ENCODE measurements at regions not wholly inside any gene's neighbourhood (a gene's known extent, or its start where the extent isn't known, plus 50 kb on each side); places are given as distances from the start of the nearest gene placed in this dataset.
"Not testable (repeated sequence)": the region's sequence is repeated elsewhere in the genome, so short reads cannot be mapped to it uniquely, and the experiment has no call there.

- no peak overlapping the region for H2BK15ac ChIP-seq (replicated peaks; ENCODE audit: low read depth)
- H3K4me3 ChIP-seq (ENCODE audit: low read length) = no peak overlapping the region
- H3K27ac ChIP-seq (ENCODE audit: low read depth, low read length) = no peak overlapping the region
- H3K9ac ChIP-seq (ENCODE audit: low read length) = peak overlapping the region; percentile 44
- H4K5ac ChIP-seq (ENCODE audit: low read length) = no peak overlapping the region
- H3K79me1 ChIP-seq (ENCODE audit: low read length) = no peaks in the 10 kb centered on the region
- H2BK5ac ChIP-seq (ENCODE audit: low read length) = no peak overlapping the region
- H3K23ac ChIP-seq (ENCODE audit: low read length) = no peak overlapping the region
- no CpG with 5 or more reads among the region's 3 CpGs for WGBS (ENCODE audit: extremely low coverage, insufficient coverage, low lambda C conversion rate)
- H3K79me2 ChIP-seq (ENCODE audit: control insufficient read depth, insufficient read depth, low read length) = no peaks in the 10 kb centered on the region
- H3K36me3 ChIP-seq (ENCODE audit: control insufficient read depth, insufficient read depth, low read length) = no peaks in the 10 kb centered on the region
- H3K4me2 ChIP-seq (ENCODE audit: low read length) = no peak overlapping the region
- no peaks in the 10 kb centered on the region for H3K4me1 ChIP-seq (ENCODE audit: control insufficient read depth, low read depth, low read length)
- no peak overlapping the region for H2BK120ac ChIP-seq (ENCODE audit: low read depth, low read length)
- H3K4ac ChIP-seq (ENCODE audit: low read depth, low read length) = no peak overlapping the region
- no peak overlapping the region for H3K18ac ChIP-seq (ENCODE audit: low read length)
- H3K56ac ChIP-seq (ENCODE audit: low read length) = peak overlapping the region; percentile 60
- no peaks in the 10 kb centered on the region for H3K27me3 ChIP-seq (ENCODE audit: insufficient read depth, low read length, poor library complexity)
- no peak overlapping the region for H4K8ac ChIP-seq (ENCODE audit: low read depth, low read length)
- no peak for DNase-seq
- H2AK5ac ChIP-seq (ENCODE audit: low read length) = no peak overlapping the region
Measured at GRCh38 chrX:55159551-55159950, 60.6 kb upstream of the PAGE5 start.

- no peak overlapping the region for H3K18ac ChIP-seq (ENCODE audit: low read length)
- H3K56ac ChIP-seq (ENCODE audit: low read length) = peak overlapping the region; percentile 88
- H3K23ac ChIP-seq (ENCODE audit: low read length) = no peak overlapping the region
- H3K4me3 ChIP-seq (ENCODE audit: low read length) = peak overlapping the region; percentile 62
- H3K4me1 ChIP-seq (ENCODE audit: control insufficient read depth, low read depth, low read length) = no peaks in the 10 kb centered on the region
- H4K8ac ChIP-seq (ENCODE audit: low read depth, low read length) = no peak overlapping the region
- peak overlapping the region; percentile 43 for H2BK5ac ChIP-seq (ENCODE audit: low read length)
- peak overlapping the region; percentile 90 for H3K4ac ChIP-seq (ENCODE audit: low read depth, low read length)
- no peaks in the 10 kb centered on the region for H3K27me3 ChIP-seq (ENCODE audit: insufficient read depth, low read length, poor library complexity)
- peak overlapping the region; percentile 13 for H3K4me2 ChIP-seq (ENCODE audit: low read length)
- no peak overlapping the region for H2AK5ac ChIP-seq (ENCODE audit: low read length)
- no peak overlapping the region for H2BK120ac ChIP-seq (ENCODE audit: low read depth, low read length)
- no peak overlapping the region for H2BK15ac ChIP-seq (replicated peaks; ENCODE audit: low read depth)
- no peaks in the 10 kb centered on the region for H3K79me2 ChIP-seq (ENCODE audit: control insufficient read depth, insufficient read depth, low read length)
- no peaks in the 10 kb centered on the region for H3K36me3 ChIP-seq (ENCODE audit: control insufficient read depth, insufficient read depth, low read length)
- no peaks in the 10 kb centered on the region for H3K79me1 ChIP-seq (ENCODE audit: low read length)
- peak; percentile 92 for DNase-seq
- no CpG with 5 or more reads among the region's 63 CpGs for WGBS (ENCODE audit: extremely low coverage, insufficient coverage, low lambda C conversion rate)
- peak overlapping the region; percentile 97 for H3K27ac ChIP-seq (ENCODE audit: low read depth, low read length)
- H3K9ac ChIP-seq (ENCODE audit: low read length) = peak overlapping the region; percentile 80
- no peak overlapping the region for H4K5ac ChIP-seq (ENCODE audit: low read length)
Measured at GRCh38 chrX:55160685-55161552, 59.2 kb upstream of the PAGE5 start.

- peak; percentile 65 for DNase-seq
- Histone ChIP-seq H3K18ac (ENCODE audit: low read length) (no peak overlapping the region), H3K27ac (ENCODE audit: low read depth, low read length) (peak overlapping the region; percentile 81), H3K4me2 (ENCODE audit: low read length) (peak overlapping the region; percentile 13), H3K9ac (ENCODE audit: low read length) (peak overlapping the region; percentile 80), H2AK5ac (ENCODE audit: low read length) (no peak overlapping the region), H3K27me3 (ENCODE audit: insufficient read depth, low read length, poor library complexity) (no peaks in the 10 kb centered on the region), H3K56ac (ENCODE audit: low read length) (peak overlapping the region; percentile 86), H3K79me1 (ENCODE audit: low read length) (no peaks in the 10 kb centered on the region), H3K4me1 (ENCODE audit: control insufficient read depth, low read depth, low read length) (no peaks in the 10 kb centered on the region), H2BK5ac (ENCODE audit: low read length) (no peak overlapping the region), H3K4me3 (ENCODE audit: low read length) (no peak overlapping the region), H2BK120ac (ENCODE audit: low read depth, low read length) (no peak overlapping the region), H3K79me2 (ENCODE audit: control insufficient read depth, insufficient read depth, low read length) (no peaks in the 10 kb centered on the region), H2BK15ac (replicated peaks; ENCODE audit: low read depth) (no peak overlapping the region), H3K36me3 (ENCODE audit: control insufficient read depth, insufficient read depth, low read length) (no peaks in the 10 kb centered on the region), H3K4ac (ENCODE audit: low read depth, low read length) (peak overlapping the region; percentile 90), H4K8ac (ENCODE audit: low read depth, low read length) (no peak overlapping the region), H4K5ac (ENCODE audit: low read length) (no peak overlapping the region), H3K23ac (ENCODE audit: low read length) (no peak overlapping the region)
- no CpG with 5 or more reads among the region's 12 CpGs for WGBS (ENCODE audit: extremely low coverage, insufficient coverage, low lambda C conversion rate)
Measured at GRCh38 chrX:55161581-55161980, 58.6 kb upstream of the PAGE5 start.

GRCh38 chrX:55163171-55163570 lies 57.0 kb upstream of the PAGE5 start:
- H3K4ac ChIP-seq (ENCODE audit: low read depth, low read length) = no peak overlapping the region
- no peak overlapping the region for H3K23ac ChIP-seq (ENCODE audit: low read length)
- H2AK5ac ChIP-seq (ENCODE audit: low read length) = no peak overlapping the region
- no peak overlapping the region for H4K5ac ChIP-seq (ENCODE audit: low read length)
- no peak overlapping the region for H2BK15ac ChIP-seq (replicated peaks; ENCODE audit: low read depth)
- no peak overlapping the region for H2BK5ac ChIP-seq (ENCODE audit: low read length)
- no peak overlapping the region for H4K8ac ChIP-seq (ENCODE audit: low read depth, low read length)
- H3K4me2 ChIP-seq (ENCODE audit: low read length) = no peak overlapping the region
- H2BK120ac ChIP-seq (ENCODE audit: low read depth, low read length) = no peak overlapping the region
- H3K27me3 ChIP-seq (ENCODE audit: insufficient read depth, low read length, poor library complexity) = no peaks in the 10 kb centered on the region
- no peaks in the 10 kb centered on the region for H3K36me3 ChIP-seq (ENCODE audit: control insufficient read depth, insufficient read depth, low read length)
- H3K9ac ChIP-seq (ENCODE audit: low read length) = no peak overlapping the region
- H3K18ac ChIP-seq (ENCODE audit: low read length) = no peak overlapping the region
- no peaks in the 10 kb centered on the region for H3K79me1 ChIP-seq (ENCODE audit: low read length)
- WGBS (ENCODE audit: extremely low coverage, insufficient coverage, low lambda C conversion rate) = no CpG with 5 or more reads among the region's 3 CpGs
- no peak overlapping the region for H3K27ac ChIP-seq (ENCODE audit: low read depth, low read length)
- H3K79me2 ChIP-seq (ENCODE audit: control insufficient read depth, insufficient read depth, low read length) = no peaks in the 10 kb centered on the region
- no peak overlapping the region for H3K4me3 ChIP-seq (ENCODE audit: low read length)
- no peak for DNase-seq
- no peak overlapping the region for H3K56ac ChIP-seq (ENCODE audit: low read length)
- H3K4me1 ChIP-seq (ENCODE audit: control insufficient read depth, low read depth, low read length) = no peaks in the 10 kb centered on the region

GRCh38 chrX:55165026-55165425 lies 55.1 kb upstream of the PAGE5 start:
- WGBS (ENCODE audit: extremely low coverage, insufficient coverage, low lambda C conversion rate) = no CpG with 5 or more reads among the region's 4 CpGs
- not testable (repeated sequence) for H3K4me2 ChIP-seq (ENCODE audit: low read length)

More at GRCh38 chrX:55165026-55165425, 55.1 kb upstream of the PAGE5 start:
- not testable (repeated sequence) for H3K4ac ChIP-seq (ENCODE audit: low read depth, low read length); H2AK5ac ChIP-seq (ENCODE audit: low read length); H3K18ac ChIP-seq (ENCODE audit: low read length); H3K79me2 ChIP-seq (ENCODE audit: control insufficient read depth, insufficient read depth, low read length); H4K5ac ChIP-seq (ENCODE audit: low read length); H3K27me3 ChIP-seq (ENCODE audit: insufficient read depth, low read length, poor library complexity); H2BK120ac ChIP-seq (ENCODE audit: low read depth, low read length); H2BK15ac ChIP-seq (replicated peaks; ENCODE audit: low read depth); DNase-seq; H3K23ac ChIP-seq (ENCODE audit: low read length); H3K9ac ChIP-seq (ENCODE audit: low read length); H3K27ac ChIP-seq (ENCODE audit: low read depth, low read length); H3K4me3 ChIP-seq (ENCODE audit: low read length); H3K79me1 ChIP-seq (ENCODE audit: low read length); H2BK5ac ChIP-seq (ENCODE audit: low read length); H3K36me3 ChIP-seq (ENCODE audit: control insufficient read depth, insufficient read depth, low read length); H3K56ac ChIP-seq (ENCODE audit: low read length); H3K4me1 ChIP-seq (ENCODE audit: control insufficient read depth, low read depth, low read length); H4K8ac ChIP-seq (ENCODE audit: low read depth, low read length)
